ENCODE measurements at regions not wholly inside any gene's neighbourhood (a gene's known extent, or its start where the extent isn't known, plus 50 kb on each side); places are given as distances from the start of the nearest gene placed in this dataset.

DNA sequence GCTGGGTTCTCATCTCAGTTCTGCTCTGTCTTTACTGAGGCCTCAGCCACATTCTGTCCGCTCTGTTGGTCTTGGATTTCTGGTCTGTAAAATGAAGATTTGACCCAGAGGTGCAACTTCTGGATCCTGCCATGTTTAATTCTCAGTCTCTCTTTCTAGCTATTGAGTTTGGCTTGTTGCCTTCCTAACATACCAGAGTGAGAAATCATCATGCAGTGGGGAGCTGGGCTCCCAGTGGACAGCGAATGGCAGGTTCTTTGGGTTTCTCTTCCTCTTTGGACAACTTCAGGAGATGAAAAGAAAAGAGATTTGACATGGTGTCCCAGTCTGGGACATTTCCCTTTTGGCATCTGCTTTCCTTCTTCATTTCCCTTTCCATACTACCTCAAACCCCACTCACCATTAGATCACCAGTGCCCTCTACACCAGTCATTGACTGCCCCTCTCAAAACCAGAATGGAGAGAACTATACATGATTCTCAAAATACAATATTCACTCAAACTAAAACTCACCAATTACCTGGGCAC, 334.7 kb downstream of the ACTL7B start (continued):
- TF ChIP-seq REST (IDR thresholded peaks at IDR 0.05): no peak
- no peak for TF ChIP-seq CTCF (IDR thresholded peaks at IDR 0.05; ENCODE audit: low read depth, low read length, missing input control)

DNA sequence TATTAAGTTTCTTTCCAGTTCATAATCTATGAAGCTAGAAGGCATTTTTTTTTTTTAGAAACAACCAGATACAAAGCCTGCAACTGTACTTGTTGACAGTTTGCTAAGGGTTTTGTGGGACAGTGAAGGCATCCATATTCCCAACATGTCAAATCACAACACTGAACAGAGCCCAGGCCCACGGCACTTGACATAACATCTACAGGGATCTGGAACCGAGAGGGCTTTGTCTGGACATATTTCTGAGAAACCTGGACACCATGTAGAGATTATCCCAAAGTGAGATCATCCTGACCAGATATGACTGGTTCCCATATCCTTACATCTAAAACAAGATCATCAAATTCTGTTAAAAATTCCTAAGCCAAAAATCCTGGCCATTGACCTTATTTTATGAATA, 336.3 kb downstream of the ACTL7B start:
- TF ChIP-seq HNF4A (conservative IDR thresholded peaks at IDR 0.05): no peak
- TF ChIP-seq HNF4G (IDR thresholded peaks at IDR 0.05): no peak
- no peak for TF ChIP-seq GABPA (IDR thresholded peaks at IDR 0.05 in 1 of 2, conservative IDR thresholded peaks at IDR 0.05 in 1 of 2)
- TF ChIP-seq, protein P1, sequence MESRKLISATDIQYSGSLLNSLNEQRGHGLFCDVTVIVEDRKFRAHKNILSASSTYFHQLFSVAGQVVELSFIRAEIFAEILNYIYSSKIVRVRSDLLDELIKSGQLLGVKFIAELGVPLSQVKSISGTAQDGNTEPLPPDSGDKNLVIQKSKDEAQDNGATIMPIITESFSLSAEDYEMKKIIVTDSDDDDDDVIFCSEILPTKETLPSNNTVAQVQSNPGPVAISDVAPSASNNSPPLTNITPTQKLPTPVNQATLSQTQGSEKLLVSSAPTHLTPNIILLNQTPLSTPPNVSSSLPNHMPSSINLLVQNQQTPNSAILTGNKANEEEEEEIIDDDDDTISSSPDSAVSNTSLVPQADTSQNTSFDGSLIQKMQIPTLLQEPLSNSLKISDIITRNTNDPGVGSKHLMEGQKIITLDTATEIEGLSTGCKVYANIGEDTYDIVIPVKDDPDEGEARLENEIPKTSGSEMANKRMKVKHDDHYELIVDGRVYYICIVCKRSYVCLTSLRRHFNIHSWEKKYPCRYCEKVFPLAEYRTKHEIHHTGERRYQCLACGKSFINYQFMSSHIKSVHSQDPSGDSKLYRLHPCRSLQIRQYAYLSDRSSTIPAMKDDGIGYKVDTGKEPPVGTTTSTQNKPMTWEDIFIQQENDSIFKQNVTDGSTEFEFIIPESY (IDR thresholded peaks at IDR 0.05): no peak
- TF ChIP-seq SP1 (IDR thresholded peaks at IDR 0.05): no peak
- no peak for TF ChIP-seq NR2F2 (IDR thresholded peaks at IDR 0.05)
- TF ChIP-seq RAD21 (IDR thresholded peaks at IDR 0.05): no peak
- TF ChIP-seq REST (IDR thresholded peaks at IDR 0.05): no peak
- no peak for TF ChIP-seq FOXA2 (IDR thresholded peaks at IDR 0.05)
- TF ChIP-seq, protein P2, sequence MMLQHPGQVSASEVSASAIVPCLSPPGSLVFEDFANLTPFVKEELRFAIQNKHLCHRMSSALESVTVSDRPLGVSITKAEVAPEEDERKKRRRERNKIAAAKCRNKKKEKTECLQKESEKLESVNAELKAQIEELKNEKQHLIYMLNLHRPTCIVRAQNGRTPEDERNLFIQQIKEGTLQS (IDR thresholded peaks at IDR 0.05): no peak
- TF ChIP-seq MAX (IDR thresholded peaks at IDR 0.05): no peak
- TF ChIP-seq CTCF (IDR thresholded peaks at IDR 0.05; ENCODE audit: low read depth, low read length, missing input control): no peak
- TF ChIP-seq JUND (IDR thresholded peaks at IDR 0.05): no peak
- no peak for TF ChIP-seq YY1 (IDR thresholded peaks at IDR 0.05)
- no peak for TF ChIP-seq EGR1 (IDR thresholded peaks at IDR 0.05; ENCODE audit: low read depth in 2 of 2)
- no peak for TF ChIP-seq FOXA1 (IDR thresholded peaks at IDR 0.05)
- no peak for TF ChIP-seq TAF1 (conservative IDR thresholded peaks at IDR 0.05)
- no peak overlapping the region for H3K9ac ChIP-seq (ENCODE audit: low read depth in 1 of 2, low read length in 2 of 2)
- no peaks in the 10 kb centered on the region for H3K9me3 ChIP-seq (ENCODE audit: control insufficient read depth in 4 of 4, low read length in 3 of 4)
- H3K36me3 ChIP-seq (ENCODE audit: control insufficient read depth in 4 of 4, insufficient read depth in 3 of 4, low read depth in 1 of 4, low read length in 3 of 4): no peaks in the 10 kb centered on the region
- no peak overlapping the region for H3K4me3 ChIP-seq (ENCODE audit: low read depth in 1 of 3, low read length in 3 of 3)
- no peaks in the 10 kb centered on the region for H3K4me1 ChIP-seq (ENCODE audit: control insufficient read depth in 4 of 4, insufficient read depth in 4 of 4, low read length in 3 of 4)
- 69% methylated on average over 2 of the region's 2 CpGs for WGBS
- H3K27me3 ChIP-seq (ENCODE audit: control insufficient read depth in 4 of 4, insufficient read depth in 4 of 4, low read length in 3 of 4): no peaks in the 10 kb centered on the region
- H3K27ac ChIP-seq (ENCODE audit: low read depth in 1 of 2, low read length in 2 of 2): no peak overlapping the region
- no peak for DNase-seq (ENCODE audit: low spot score)
